ENCODE measurements at regions not wholly inside any gene's neighbourhood (a gene's known extent, or its start where the extent isn't known, plus 50 kb on each side); places are given as distances from the start of the nearest gene placed in this dataset.
A peak's percentile ranks its signal among the peaks of the same experiment; 100 is the strongest.

- Histone ChIP-seq H3K4me1 (ENCODE audit: low read depth) (peaks cover 6% of the 10 kb centered on the region), H3K36me3 (no peaks in the 10 kb centered on the region), H3K27ac (no peak overlapping the region), H3K4me3 (no peak overlapping the region), H3K9me3 (ENCODE audit: low read depth) (no peaks in the 10 kb centered on the region), H3K27me3 (no peaks in the 10 kb centered on the region)
- no peak for DNase-seq (ENCODE audit: low read depth in 1 of 2, low spot score in 1 of 2)
- TF ChIP-seq CTCF (IDR thresholded peaks at IDR 0.05; ENCODE audit: low read depth, low read length) = no peak
These were observed 52.0 kb upstream of the BMP2 start for GRCh38 chr20:6715401-6715941.

- H3K27ac ChIP-seq = no peak overlapping the region
- no peak overlapping the region for H3K4me3 ChIP-seq
- H3K9me3 ChIP-seq (ENCODE audit: low read depth) = no peaks in the 10 kb centered on the region
- TF ChIP-seq CTCF (IDR thresholded peaks at IDR 0.05; ENCODE audit: low read depth, low read length) = no peak
- H3K36me3 ChIP-seq = no peaks in the 10 kb centered on the region
- no peak for DNase-seq (ENCODE audit: low read depth in 1 of 2, low spot score in 1 of 2)
- peaks cover 13% of the 10 kb centered on the region for H3K4me1 ChIP-seq (ENCODE audit: low read depth)
- H3K27me3 ChIP-seq = no peaks in the 10 kb centered on the region
These were observed 53.2 kb upstream of the BMP2 start for GRCh38 chr20:6714279-6714711.

- Histone ChIP-seq H3K36me3 (no peaks in the 10 kb centered on the region), H3K4me3 (no peak overlapping the region), H3K4me1 (ENCODE audit: low read depth) (peaks cover 31% of the 10 kb centered on the region), H3K27ac (no peak overlapping the region), H3K27me3 (no peaks in the 10 kb centered on the region), H3K9me3 (ENCODE audit: low read depth) (no peaks in the 10 kb centered on the region)
- DNase-seq (ENCODE audit: low read depth in 1 of 2, low spot score in 1 of 2) = no peak
- TF ChIP-seq CTCF (IDR thresholded peaks at IDR 0.05; ENCODE audit: low read depth, low read length) = no peak
These were observed 55.4 kb upstream of the BMP2 start for GRCh38 chr20:6711951-6712649.

- no peak overlapping the region for H3K27ac ChIP-seq
- H3K4me1 ChIP-seq (ENCODE audit: low read depth) = peaks cover 36% of the 10 kb centered on the region
- H3K9me3 ChIP-seq (ENCODE audit: low read depth) = no peaks in the 10 kb centered on the region
- H3K4me3 ChIP-seq = no peak overlapping the region
- TF ChIP-seq CTCF (IDR thresholded peaks at IDR 0.05; ENCODE audit: low read depth, low read length) = no peak
- H3K36me3 ChIP-seq = no peaks in the 10 kb centered on the region
- H3K27me3 ChIP-seq = no peaks in the 10 kb centered on the region
- no peak for DNase-seq (ENCODE audit: low read depth in 1 of 2, low spot score in 1 of 2)
These were observed 57.4 kb upstream of the BMP2 start for GRCh38 chr20:6709910-6710595.

GRCh38 chr20:6708010-6708409 is 59.5 kb upstream of the BMP2 start:
- Histone ChIP-seq H3K36me3 (no peaks in the 10 kb centered on the region), H3K4me3 (no peak overlapping the region)
- peak in 1 of 2 donors; percentile 68 for DNase-seq (ENCODE audit: low read depth in 1 of 2, low spot score in 1 of 2)

More at GRCh38 chr20:6708010-6708409, 59.5 kb upstream of the BMP2 start:
- Histone ChIP-seq H3K4me1 (ENCODE audit: low read depth) (peaks cover 52% of the 10 kb centered on the region), H3K9me3 (ENCODE audit: low read depth) (no peaks in the 10 kb centered on the region), H3K27ac (no peak overlapping the region), H3K27me3 (no peaks in the 10 kb centered on the region)
- TF ChIP-seq CTCF (IDR thresholded peaks at IDR 0.05; ENCODE audit: low read depth, low read length) = no peak

All from cardiac muscle cell (in vitro differentiated cells and primary cell).